Stomach (tissue), 8 donors: ENCODE measurements at regions not wholly inside any gene's neighbourhood (a gene's known extent, or its start where the extent isn't known, plus 50 kb on each side); places are given as distances from the start of the nearest gene placed in this dataset.

Experiments
- DNase-seq, 2 donors: peaks; one replicate each; pipeline versions ENCODE4 v3.0.0 to v3.0.0-alpha.2; 2013 to 2019
- H3K27ac ChIP-seq, 5 donors: fragments of 200-600 bp in 4 of 5; sonication (generic) in 4 of 5; one replicate each; pipeline ENCODE4 v1.5.1; 2013 to 2019; ENCODE audit warnings: mild to moderate bottlenecking in 1 of 5, moderate library complexity in 1 of 5
- H3K27me3 ChIP-seq, 3 donors: fragments of 200-600 bp; sonication (generic); one replicate each; pipeline ENCODE4 v1.5.1; 2017 to 2019; ENCODE audit warnings: mixed run types in 1 of 3
- H3K36me3 ChIP-seq, 4 donors: fragments of 200-600 bp; sonication (generic); 1 replicate in 3 of 4; 2 replicates in 1 of 4; pipeline ENCODE4 v1.5.1; 2016 to 2019
- H3K4me1 ChIP-seq, 4 donors: fragments of 200-600 bp; sonication (generic); one replicate each; pipeline ENCODE4 v1.5.1; 2016 to 2019
- H3K4me3 ChIP-seq, 4 donors: fragments of 200-600 bp; sonication (generic) in 3 of 4; one replicate each; pipeline ENCODE4 v1.5.1; 2016 to 2019; ENCODE audit warnings: mild to moderate bottlenecking in 1 of 4
- H3K9me3 ChIP-seq, 4 donors: fragments of 200-600 bp; sonication (generic); one replicate each; pipeline ENCODE4 v1.5.1; 2016 to 2019
- EP300 ChIP-seq: sonication (generic); formaldehyde crosslinking; IDR thresholded peaks from one replicate; pipeline ENCODE4 v1.6.1; 2017; ENCODE audit warnings: antibody characterized with exemption
- POLR2A ChIP-seq, 4 donors: fragments of 450-650 bp; IDR thresholded peaks; one replicate each; pipeline ENCODE4 v1.6.1; 2016; ENCODE audit warnings: antibody characterized with exemption in 4 of 4, control low read depth in 2 of 4, mild to moderate bottlenecking in 1 of 4, moderate library complexity in 1 of 4
- POLR2AphosphoS5 ChIP-seq, 3 donors: sonication (generic); formaldehyde crosslinking; IDR thresholded peaks; one replicate each; pipeline ENCODE4 v1.6.1; 2016; ENCODE audit warnings: antibody characterized with exemption in 3 of 3
- WGBS, 5 donors: extraction: QIAGEN DNeasy Blood & Tissue Kit in 3 of 5; methylation state at CpG; one replicate each; pipeline versions ENCODE4 v1.1.5 to v1.1.7; 2013 to 2018; 5-methylcytosine and 5-hydroxymethylcytosine counted together
- intact Hi-C: fragments of 100-400 bp; cut with DNase I; formaldehyde crosslinking; loops from one replicate; pipeline ENCODE4 v1.15.1; 2023; ENCODE audit warnings: low total_unique reads
- TF ChIP-seq, protein P1 (sequence below), 7 experiments: fragments of 450-650 bp in 4 of 7; fragments of 200-600 bp in 3 of 7; sonication (generic) in 3 of 7; IDR thresholded peaks; one replicate each; pipeline ENCODE4 v1.5.1; 2016 to 2019; ENCODE audit warnings: antibody characterized with exemption in 7 of 7, control low read depth in 2 of 7, mild to moderate bottlenecking in 1 of 7
- donor health status: healthy with polysubstance abuse.
- donor health status: Bipolar disorder and iron deficiency.
- donor health status: healthy.

DNA sequence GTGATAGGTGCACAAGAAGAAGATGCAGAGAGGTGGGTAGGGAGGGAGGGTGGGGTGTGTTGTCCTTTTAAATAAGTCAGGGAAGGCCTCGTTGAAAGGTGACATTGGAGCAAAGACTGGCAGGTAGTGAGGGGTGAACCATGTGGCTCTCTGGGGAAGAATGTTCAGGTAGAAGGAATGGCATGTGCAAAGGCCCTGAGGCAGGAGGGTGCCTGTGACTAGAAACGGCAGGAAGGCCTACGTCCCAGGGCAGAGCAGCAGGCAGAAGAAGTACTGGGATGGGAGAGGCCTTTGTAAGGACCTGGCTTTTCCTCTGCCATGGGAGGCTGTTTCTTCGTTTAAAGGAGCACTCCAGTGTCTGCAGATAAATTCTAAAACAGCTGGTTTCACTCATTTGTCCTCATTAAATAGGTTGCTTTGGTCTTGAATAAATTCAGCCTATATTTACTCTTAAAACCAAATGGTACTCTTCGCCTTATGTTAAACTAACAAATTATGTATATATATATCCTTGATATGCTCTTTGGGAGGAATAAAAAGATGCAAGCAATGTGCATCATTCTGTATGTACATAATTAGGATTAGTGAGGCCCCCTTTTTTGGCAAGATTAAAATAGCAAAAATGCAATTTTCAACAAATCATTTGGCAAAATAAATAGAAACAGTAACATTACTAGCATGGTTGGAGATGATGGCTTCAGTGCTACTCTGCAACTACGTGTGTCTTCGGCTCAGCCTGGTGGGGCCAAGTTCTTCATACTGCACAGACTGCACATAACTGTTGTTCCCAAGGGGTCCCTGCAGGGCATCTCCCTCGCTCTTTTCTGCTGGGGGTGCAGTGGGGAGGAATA is 151.4 kb downstream of the KLF13 start:
- TF ChIP-seq, protein P1, sequence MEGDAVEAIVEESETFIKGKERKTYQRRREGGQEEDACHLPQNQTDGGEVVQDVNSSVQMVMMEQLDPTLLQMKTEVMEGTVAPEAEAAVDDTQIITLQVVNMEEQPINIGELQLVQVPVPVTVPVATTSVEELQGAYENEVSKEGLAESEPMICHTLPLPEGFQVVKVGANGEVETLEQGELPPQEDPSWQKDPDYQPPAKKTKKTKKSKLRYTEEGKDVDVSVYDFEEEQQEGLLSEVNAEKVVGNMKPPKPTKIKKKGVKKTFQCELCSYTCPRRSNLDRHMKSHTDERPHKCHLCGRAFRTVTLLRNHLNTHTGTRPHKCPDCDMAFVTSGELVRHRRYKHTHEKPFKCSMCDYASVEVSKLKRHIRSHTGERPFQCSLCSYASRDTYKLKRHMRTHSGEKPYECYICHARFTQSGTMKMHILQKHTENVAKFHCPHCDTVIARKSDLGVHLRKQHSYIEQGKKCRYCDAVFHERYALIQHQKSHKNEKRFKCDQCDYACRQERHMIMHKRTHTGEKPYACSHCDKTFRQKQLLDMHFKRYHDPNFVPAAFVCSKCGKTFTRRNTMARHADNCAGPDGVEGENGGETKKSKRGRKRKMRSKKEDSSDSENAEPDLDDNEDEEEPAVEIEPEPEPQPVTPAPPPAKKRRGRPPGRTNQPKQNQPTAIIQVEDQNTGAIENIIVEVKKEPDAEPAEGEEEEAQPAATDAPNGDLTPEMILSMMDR (IDR thresholded peaks at IDR 0.05), result no peak
- TF ChIP-seq POLR2A (IDR thresholded peaks at IDR 0.05) (no peak), EP300 (no peak), POLR2AphosphoS5 (IDR thresholded peaks at IDR 0.05) (no peak)
- Histone ChIP-seq H3K4me1 (peaks cover 1 to 12% (median 2%) of the 10 kb centered on the region in 4 donors), H3K27me3 (peaks cover 0 to 23% (median 11%) of the 10 kb centered on the region in 3 donors), H3K4me3 (no peak overlapping the region), H3K27ac (no peak overlapping the region), H3K9me3 (no peaks in the 10 kb centered on the region), H3K36me3 (no peaks in the 10 kb centered on the region)
- DNase-seq, result peak in 1 of 2 donors; percentile 8
- 87 to 90% (median 89%) methylated on average over 8 of the region's 8 CpGs for WGBS, 5 donors
- intact Hi-C loops, result no loop called here

DNA sequence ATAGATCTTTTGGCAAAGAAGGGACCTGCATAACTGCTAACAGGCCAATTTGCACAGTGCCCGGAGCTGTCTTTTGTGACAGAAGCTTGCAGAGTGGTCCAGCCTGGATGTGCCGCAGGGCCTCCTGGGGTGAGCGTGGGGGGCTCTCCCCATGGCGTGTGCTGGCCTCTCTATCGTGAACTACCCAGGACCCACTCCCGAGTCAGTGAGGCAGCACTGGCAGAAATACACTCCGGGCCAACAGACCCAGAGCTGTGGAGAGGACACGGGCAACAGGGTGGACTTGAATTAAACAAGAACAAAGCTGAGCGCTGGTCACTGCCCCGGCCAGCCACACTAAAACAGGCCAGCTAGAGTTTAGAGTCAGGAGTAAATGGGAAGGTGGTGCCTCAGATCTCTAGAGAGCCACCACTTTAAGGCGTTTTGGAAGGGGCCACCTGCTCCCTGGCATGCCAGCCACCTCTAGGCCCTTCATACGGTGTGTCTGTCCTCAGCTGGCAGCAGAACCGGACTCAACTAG is 152.1 kb downstream of the KLF13 start:
- intact Hi-C loops, result no loop called here
- peaks cover 0 to 6% (median 2%) of the 10 kb centered on the region in 4 donors for H3K4me1 ChIP-seq
- DNase-seq, result peak in 1 of 2 donors; percentile 8
- peaks cover 0 to 29% (median 14%) of the 10 kb centered on the region in 3 donors for H3K27me3 ChIP-seq
- no peak overlapping the region for H3K4me3 ChIP-seq
- no peak overlapping the region for H3K27ac ChIP-seq
- no peaks in the 10 kb centered on the region for H3K9me3 ChIP-seq
- WGBS, 5 donors, result 82 to 92% (median 87%) methylated on average over 13 of the region's 13 CpGs
- TF ChIP-seq EP300 (no peak), POLR2A (IDR thresholded peaks at IDR 0.05) (no peak), POLR2AphosphoS5 (IDR thresholded peaks at IDR 0.05) (no peak)
- TF ChIP-seq, protein P1 (IDR thresholded peaks at IDR 0.05), result no peak
- no peaks in the 10 kb centered on the region for H3K36me3 ChIP-seq

DNA sequence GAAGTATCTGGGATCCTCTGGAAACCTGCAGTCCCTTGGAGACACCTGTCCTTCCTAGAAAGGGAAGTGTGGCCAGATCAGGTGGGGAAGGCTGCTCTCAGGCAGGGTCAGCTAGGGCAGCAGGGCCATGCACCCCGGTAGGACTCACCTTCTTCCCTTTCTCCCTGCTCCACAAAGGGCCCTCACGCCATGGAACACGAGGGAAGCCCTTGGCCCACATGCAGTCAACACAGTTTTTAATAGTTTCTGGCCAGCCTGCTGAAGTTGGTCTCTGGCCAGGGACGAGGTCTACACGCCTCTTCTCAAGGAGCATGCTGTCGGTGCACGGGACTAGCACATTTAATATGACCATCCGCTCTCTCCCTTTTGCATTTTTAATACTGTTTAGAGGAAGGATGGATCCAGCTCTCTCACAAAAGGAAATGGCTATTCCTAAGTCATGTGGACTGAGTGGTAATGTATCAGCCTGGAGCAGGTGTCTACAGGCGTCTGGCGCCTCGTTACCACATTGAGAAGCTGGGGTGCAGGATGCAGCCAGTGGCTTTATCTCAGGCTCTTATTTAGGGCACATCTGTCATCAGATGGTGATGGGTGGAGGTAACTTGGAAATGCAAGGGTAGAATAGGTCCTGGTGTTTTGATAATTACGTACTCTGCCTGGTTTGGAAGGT is 153.9 kb downstream of the KLF13 start:
- peak in 1 of 2 donors; percentile 23 for DNase-seq
- Histone ChIP-seq H3K4me3 (no peak overlapping the region), H3K36me3 (no peaks in the 10 kb centered on the region), H3K27ac (no peak overlapping the region), H3K9me3 (no peaks in the 10 kb centered on the region), H3K27me3 (peaks cover 0 to 41% (median 20%) of the 10 kb centered on the region in 3 donors), H3K4me1 (peaks cover 0 to 10% (median 2%) of the 10 kb centered on the region in 4 donors)
- TF ChIP-seq EP300 (no peak), POLR2AphosphoS5 (IDR thresholded peaks at IDR 0.05) (no peak), POLR2A (IDR thresholded peaks at IDR 0.05) (no peak)
- TF ChIP-seq, protein P1 (IDR thresholded peaks at IDR 0.05), result no peak
- whole genome bisulfite sequencing, 5 donors, result 69 to 79% (median 75%) methylated on average over 12 of the region's 12 CpGs
- intact Hi-C loops, result loop anchor here (10.0 kb wide), 1 partner anchor 76 kb away; no protein-coding TSS in a partner anchor

DNA sequence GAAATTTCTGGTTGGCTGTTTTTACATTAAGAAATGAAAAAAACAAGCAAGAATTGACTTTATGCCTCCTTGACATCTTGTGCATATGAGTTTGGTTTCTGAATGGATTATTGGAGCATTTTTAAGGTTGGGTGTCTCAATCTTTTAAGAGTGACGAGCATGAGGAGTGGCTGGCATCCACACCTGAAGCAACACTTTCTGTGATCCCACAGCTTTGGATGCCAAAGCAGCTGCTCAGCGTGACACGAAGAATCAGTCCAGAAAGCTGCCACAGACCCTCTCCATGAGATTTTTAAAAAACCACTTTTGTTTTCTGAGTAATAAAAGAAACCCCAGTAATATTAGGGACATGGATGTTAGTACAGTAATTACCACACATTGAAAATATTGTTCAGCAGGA is 154.5 kb downstream of the KLF13 start:
- H3K4me3 ChIP-seq, result no peak overlapping the region
- peaks cover 0 to 10% (median 2%) of the 10 kb centered on the region in 4 donors for H3K4me1 ChIP-seq
- intact Hi-C loops, result loop anchor here (10.0 kb wide), 1 partner anchor 76 kb away; no protein-coding TSS in a partner anchor
- WGBS, 5 donors, result 86 to 95% (median 89%) methylated on average over 3 of the region's 3 CpGs
- no peaks in the 10 kb centered on the region for H3K36me3 ChIP-seq
- H3K9me3 ChIP-seq, result no peaks in the 10 kb centered on the region
- TF ChIP-seq POLR2AphosphoS5 (IDR thresholded peaks at IDR 0.05), result no peak
- TF ChIP-seq POLR2A (IDR thresholded peaks at IDR 0.05), result no peak
- TF ChIP-seq, protein P1 (IDR thresholded peaks at IDR 0.05), result no peak
- TF ChIP-seq EP300, result no peak
- H3K27me3 ChIP-seq, result peaks cover 0 to 41% (median 20%) of the 10 kb centered on the region in 3 donors
- DNase-seq, result peak in 1 of 2 donors; percentile 7
- H3K27ac ChIP-seq, result no peak overlapping the region
